Natural killer cell (primary cell): ENCODE measurements at regions not wholly inside any gene's neighbourhood (a gene's known extent, or its start where the extent isn't known, plus 50 kb on each side); places are given as distances from the start of the nearest gene placed in this dataset.

Experiments used
- ATAC-seq, 3 donors: fragments of 150-1000 bp in 2 of 3; fragments of 200-7000 bp in 1 of 3; cut with Tn5 transposase; 1 replicate in 1 of 3; 2 replicates in 2 of 3; pipeline ENCODE4 v1.10.0; 2021; ENCODE audit warnings: mild to moderate bottlenecking in 2 of 3, moderate library complexity in 2 of 3
- DNase-seq, 2 donors: peaks; one replicate each; pipeline versions ENCODE4 v3.0.0 to v3.0.0-alpha.2; 2013 to 2021; ENCODE audit warnings: mixed read lengths in 1 of 2
- H3K27ac ChIP-seq: one replicate; pipeline ENCODE4 v1.5.1; 2013; ENCODE audit warnings: mild to moderate bottlenecking, low read length
- H3K27me3 ChIP-seq: one replicate; pipeline ENCODE4 v1.6.1; 2013; ENCODE audit warnings: low read length; ENCODE audit not compliant: control insufficient read depth, insufficient read depth
- H3K36me3 ChIP-seq: one replicate; pipeline ENCODE4 v1.6.1; 2013; ENCODE audit warnings: low read length; ENCODE audit not compliant: control insufficient read depth, insufficient read depth
- H3K4me1 ChIP-seq: one replicate; pipeline ENCODE4 v1.6.1; 2013; ENCODE audit warnings: low read length; ENCODE audit not compliant: control insufficient read depth, insufficient read depth
- H3K4me3 ChIP-seq: one replicate; pipeline ENCODE4 v1.5.1; 2013; ENCODE audit warnings: low read length
- H3K9me3 ChIP-seq: one replicate; pipeline ENCODE4 v1.6.1; 2013; ENCODE audit warnings: low read length; ENCODE audit not compliant: control insufficient read depth, insufficient read depth
- H3K27ac Mint-ChIP-seq, 2 donors: one replicate each; pipeline ENCODE4 v1.8.0; 2022; ENCODE audit warnings: mild to moderate bottlenecking in 2 of 2, mixed read lengths in 2 of 2, moderate library complexity in 1 of 2
- H3K27me3 Mint-ChIP-seq, 2 donors: one replicate each; pipeline ENCODE4 v1.8.0; 2022; ENCODE audit warnings: low read depth in 2 of 2, mixed read lengths in 2 of 2
- H3K36me3 Mint-ChIP-seq: one replicate; pipeline ENCODE4 v1.8.0; 2022; ENCODE audit warnings: mixed read lengths
- H3K4me1 Mint-ChIP-seq, 2 donors: one replicate each; pipeline ENCODE4 v1.8.0; 2022; ENCODE audit warnings: mixed read lengths in 2 of 2
- H3K4me3 Mint-ChIP-seq: one replicate; pipeline ENCODE4 v1.8.0; 2022; ENCODE audit warnings: mild to moderate bottlenecking, moderate library complexity, mixed read lengths
- H3K9me3 Mint-ChIP-seq, 2 donors: one replicate each; pipeline ENCODE4 v1.8.0; 2022; ENCODE audit warnings: mixed read lengths in 2 of 2
- WGBS: methylation state at CpG from one replicate; pipeline ENCODE4 v1.1.7; 2013; ENCODE audit warnings: missing lambda C conversion rate; ENCODE audit not compliant: insufficient coverage; 5-methylcytosine and 5-hydroxymethylcytosine counted together
- intact Hi-C: fragments of 100-400 bp; cut with micrococcal nuclease; formaldehyde crosslinking; loops from one replicate; pipeline ENCODE4 v1.14.2; 2022
- TF ChIP-seq, protein P1 (sequence below): fragments of 200-600 bp; IDR thresholded peaks from one replicate; pipeline ENCODE4 v1.8.0; 2022; ENCODE audit warnings: antibody characterized with exemption

GRCh38 chr13:33918199-33918932, 100.4 kb downstream of the RFC3 start:
- H3K27me3 ChIP-seq: no peaks in the 10 kb centered on the region
- H3K36me3 ChIP-seq: no peaks in the 10 kb centered on the region
- ATAC-seq: no peak
- H3K4me1 Mint-ChIP-seq: no peaks in the 10 kb centered on the region
- no peak for DNase-seq
- no peaks in the 10 kb centered on the region for H3K36me3 Mint-ChIP-seq
- H3K9me3 Mint-ChIP-seq: peaks cover 0 to 4% of the 10 kb centered on the region in 2 donors
- TF ChIP-seq, protein P1, sequence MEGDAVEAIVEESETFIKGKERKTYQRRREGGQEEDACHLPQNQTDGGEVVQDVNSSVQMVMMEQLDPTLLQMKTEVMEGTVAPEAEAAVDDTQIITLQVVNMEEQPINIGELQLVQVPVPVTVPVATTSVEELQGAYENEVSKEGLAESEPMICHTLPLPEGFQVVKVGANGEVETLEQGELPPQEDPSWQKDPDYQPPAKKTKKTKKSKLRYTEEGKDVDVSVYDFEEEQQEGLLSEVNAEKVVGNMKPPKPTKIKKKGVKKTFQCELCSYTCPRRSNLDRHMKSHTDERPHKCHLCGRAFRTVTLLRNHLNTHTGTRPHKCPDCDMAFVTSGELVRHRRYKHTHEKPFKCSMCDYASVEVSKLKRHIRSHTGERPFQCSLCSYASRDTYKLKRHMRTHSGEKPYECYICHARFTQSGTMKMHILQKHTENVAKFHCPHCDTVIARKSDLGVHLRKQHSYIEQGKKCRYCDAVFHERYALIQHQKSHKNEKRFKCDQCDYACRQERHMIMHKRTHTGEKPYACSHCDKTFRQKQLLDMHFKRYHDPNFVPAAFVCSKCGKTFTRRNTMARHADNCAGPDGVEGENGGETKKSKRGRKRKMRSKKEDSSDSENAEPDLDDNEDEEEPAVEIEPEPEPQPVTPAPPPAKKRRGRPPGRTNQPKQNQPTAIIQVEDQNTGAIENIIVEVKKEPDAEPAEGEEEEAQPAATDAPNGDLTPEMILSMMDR: no peak
- intact Hi-C loops: no loop called here
- no peak overlapping the region for H3K4me3 Mint-ChIP-seq
- WGBS: 87% methylated on average over 7 of the region's 7 CpGs
- no peak overlapping the region for H3K4me3 ChIP-seq
- H3K9me3 ChIP-seq: no peaks in the 10 kb centered on the region
- H3K4me1 ChIP-seq: no peaks in the 10 kb centered on the region
- no peak overlapping the region for H3K27ac ChIP-seq
- no peak overlapping the region for H3K27ac Mint-ChIP-seq
- H3K27me3 Mint-ChIP-seq: no peaks in the 10 kb centered on the region

DNA sequence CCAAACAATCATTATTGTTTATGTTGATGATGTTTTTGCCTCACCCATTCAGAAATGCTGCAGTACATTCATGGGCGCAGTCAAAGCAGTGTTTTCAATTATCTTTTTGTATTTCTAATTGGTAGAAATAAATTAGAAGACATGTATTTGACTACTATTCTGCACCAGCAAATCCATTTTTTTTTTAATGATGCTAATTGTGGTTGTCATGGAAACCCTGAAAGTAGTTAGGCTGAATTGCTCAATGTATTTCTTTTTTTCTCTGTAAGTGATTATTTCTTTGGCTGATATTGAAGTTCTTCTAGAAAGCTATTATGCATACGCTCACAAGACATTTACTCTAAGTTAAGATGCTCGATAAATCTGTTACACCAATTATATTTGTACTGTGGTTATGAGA, 101.2 kb downstream of the RFC3 start:
- Mint-ChIP-seq H3K27me3 (no peaks in the 10 kb centered on the region), H3K27ac (no peak overlapping the region), H3K4me1 (no peaks in the 10 kb centered on the region), H3K9me3 (peaks cover 0 to 2% of the 10 kb centered on the region in 2 donors), H3K4me3 (no peak overlapping the region), H3K36me3 (no peaks in the 10 kb centered on the region)
- no peaks in the 10 kb centered on the region for H3K36me3 ChIP-seq
- intact Hi-C loops: no loop called here
- no peaks in the 10 kb centered on the region for H3K9me3 ChIP-seq
- TF ChIP-seq, protein P1: no peak
- no peaks in the 10 kb centered on the region for H3K4me1 ChIP-seq
- H3K27ac ChIP-seq: no peak overlapping the region
- no peak for ATAC-seq
- no peak overlapping the region for H3K4me3 ChIP-seq
- H3K27me3 ChIP-seq: no peaks in the 10 kb centered on the region
- no peak for DNase-seq
- WGBS: no CpG with 5 or more reads among the region's 3 CpGs

DNA sequence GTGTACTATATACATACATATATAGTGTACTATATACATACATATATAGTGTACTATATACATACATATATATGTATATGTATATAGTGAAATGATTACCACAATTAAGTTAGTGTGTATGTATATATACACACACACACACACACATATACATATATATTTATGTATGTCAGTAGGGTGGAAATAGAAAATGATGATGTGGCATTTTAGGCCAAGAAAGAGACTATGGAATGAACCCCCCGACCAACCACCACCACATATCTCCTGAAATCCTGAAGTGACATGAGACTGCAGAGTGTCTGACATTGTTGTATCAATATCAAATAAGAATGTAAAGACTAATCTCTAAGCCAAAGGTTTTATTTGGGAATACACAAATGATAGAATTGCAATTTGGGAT, 107.6 kb downstream of the RFC3 start:
- Histone ChIP-seq H3K4me3 (no peak overlapping the region), H3K27me3 (no peaks in the 10 kb centered on the region), H3K36me3 (no peaks in the 10 kb centered on the region), H3K27ac (no peak overlapping the region), H3K4me1 (no peaks in the 10 kb centered on the region), H3K9me3 (no peaks in the 10 kb centered on the region)
- WGBS: no CpG with 5 or more reads among the region's 1 CpG
- Mint-ChIP-seq H3K27me3 (no peaks in the 10 kb centered on the region), H3K4me1 (no peaks in the 10 kb centered on the region), H3K36me3 (no peaks in the 10 kb centered on the region), H3K4me3 (no peak overlapping the region), H3K27ac (no peak overlapping the region), H3K9me3 (peaks cover 0 to 4% of the 10 kb centered on the region in 2 donors)
- intact Hi-C loops: no loop called here
- ATAC-seq (no peak), DNase-seq (no peak)
- TF ChIP-seq, protein P1: no peak

GRCh38 chr13:33927315-33927714, 109.4 kb downstream of the RFC3 start:
- whole genome bisulfite sequencing: 89% methylated on average over 1 of the region's 1 CpG
- peaks cover 0 to 4% of the 10 kb centered on the region in 2 donors for H3K9me3 Mint-ChIP-seq

More at GRCh38 chr13:33927315-33927714, 109.4 kb downstream of the RFC3 start:
- Histone ChIP-seq H3K4me3 (no peak overlapping the region), H3K4me1 (no peaks in the 10 kb centered on the region), H3K36me3 (no peaks in the 10 kb centered on the region), H3K27ac (no peak overlapping the region), H3K27me3 (no peaks in the 10 kb centered on the region), H3K9me3 (no peaks in the 10 kb centered on the region)
- no peak overlapping the region for H3K27ac Mint-ChIP-seq
- H3K36me3 Mint-ChIP-seq: no peaks in the 10 kb centered on the region
- TF ChIP-seq, protein P1: no peak
- no peaks in the 10 kb centered on the region for H3K27me3 Mint-ChIP-seq
- H3K4me3 Mint-ChIP-seq: no peak overlapping the region
- ATAC-seq (no peak), DNase-seq (no peak)
- no peaks in the 10 kb centered on the region for H3K4me1 Mint-ChIP-seq
- intact Hi-C loops: no loop called here
